ENCODE measurements at regions not wholly inside any gene's neighbourhood (a gene's known extent, or its start where the extent isn't known, plus 50 kb on each side); places are given as distances from the start of the nearest gene placed in this dataset.
"Not testable (repeated sequence)": the region's sequence is repeated elsewhere in the genome, so short reads cannot be mapped to it uniquely, and the experiment has no call there.

- no peak overlapping the region for H3K4me3 ChIP-seq (ENCODE audit: low read depth, low read length)
- no peaks in the 10 kb centered on the region for H3K36me3 ChIP-seq (ENCODE audit: insufficient read depth, low read length)
- H3K4me1 ChIP-seq (ENCODE audit: control insufficient read depth, insufficient read depth, low read length, unreplicated experiment), result no peaks in the 10 kb centered on the region
- H2AFZ ChIP-seq (ENCODE audit: low read length, unreplicated experiment), result no peak overlapping the region
- H3K79me2 ChIP-seq (ENCODE audit: control insufficient read depth, insufficient read depth, low read length, unreplicated experiment), result no peaks in the 10 kb centered on the region
- H3K27ac ChIP-seq (ENCODE audit: low read depth, low read length), result no peak overlapping the region
- H3K27me3 ChIP-seq (ENCODE audit: insufficient read depth, low read length), result no peaks in the 10 kb centered on the region
These were observed 513.4 kb upstream of the SLC35B3 start for GRCh38 chr6:8948733-8949132.

DNA sequence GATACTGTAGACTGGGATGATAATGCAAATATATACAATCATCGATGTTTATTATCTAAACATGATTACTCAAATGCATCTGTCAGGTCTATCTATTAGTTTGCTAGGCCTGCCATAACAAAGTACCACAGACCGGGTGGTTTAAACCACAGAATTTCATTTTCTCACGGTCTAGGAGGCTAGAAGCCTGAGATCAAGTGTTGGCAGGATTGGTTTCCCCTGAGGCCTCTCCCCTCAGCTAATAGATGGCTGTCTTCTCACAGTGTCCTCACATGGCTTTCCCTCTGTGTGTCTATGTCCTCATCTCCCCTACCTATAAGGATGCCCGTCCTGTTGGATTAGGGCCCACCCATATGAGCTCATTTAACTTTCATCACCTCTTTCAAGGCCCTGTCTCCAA lies 512.6 kb upstream of the SLC35B3 start:
- Histone ChIP-seq H3K27me3 (ENCODE audit: insufficient read depth, low read length) (no peaks in the 10 kb centered on the region), H2AFZ (ENCODE audit: low read length, unreplicated experiment) (no peak overlapping the region), H3K27ac (ENCODE audit: low read depth, low read length) (no peak overlapping the region), H3K79me2 (ENCODE audit: control insufficient read depth, insufficient read depth, low read length, unreplicated experiment) (no peaks in the 10 kb centered on the region), H3K4me3 (ENCODE audit: low read depth, low read length) (no peak overlapping the region), H3K36me3 (ENCODE audit: insufficient read depth, low read length) (no peaks in the 10 kb centered on the region), H3K4me1 (ENCODE audit: control insufficient read depth, insufficient read depth, low read length, unreplicated experiment) (no peaks in the 10 kb centered on the region)

GRCh38 chr6:8944548-8944947 lies 509.2 kb upstream of the SLC35B3 start:
- H2AFZ ChIP-seq (ENCODE audit: low read length, unreplicated experiment), result no peak overlapping the region
- H3K27ac ChIP-seq (ENCODE audit: low read depth, low read length), result no peak overlapping the region
- H3K27me3 ChIP-seq (ENCODE audit: insufficient read depth, low read length), result no peaks in the 10 kb centered on the region
- H3K36me3 ChIP-seq (ENCODE audit: insufficient read depth, low read length), result no peaks in the 10 kb centered on the region
- H3K4me3 ChIP-seq (ENCODE audit: low read depth, low read length), result no peak overlapping the region
- no peaks in the 10 kb centered on the region for H3K79me2 ChIP-seq (ENCODE audit: control insufficient read depth, insufficient read depth, low read length, unreplicated experiment)
- H3K4me1 ChIP-seq (ENCODE audit: control insufficient read depth, insufficient read depth, low read length, unreplicated experiment), result no peaks in the 10 kb centered on the region

GRCh38 chr6:8943073-8943472 lies 507.7 kb upstream of the SLC35B3 start:
- H3K4me3 ChIP-seq (ENCODE audit: low read depth, low read length), result no peak overlapping the region
- H3K79me2 ChIP-seq (ENCODE audit: control insufficient read depth, insufficient read depth, low read length, unreplicated experiment), result no peaks in the 10 kb centered on the region
- H3K4me1 ChIP-seq (ENCODE audit: control insufficient read depth, insufficient read depth, low read length, unreplicated experiment), result no peaks in the 10 kb centered on the region
- no peak overlapping the region for H2AFZ ChIP-seq (ENCODE audit: low read length, unreplicated experiment)
- H3K36me3 ChIP-seq (ENCODE audit: insufficient read depth, low read length), result no peaks in the 10 kb centered on the region
- H3K27me3 ChIP-seq (ENCODE audit: insufficient read depth, low read length), result no peaks in the 10 kb centered on the region
- H3K27ac ChIP-seq (ENCODE audit: low read depth, low read length), result no peak overlapping the region

DNA sequence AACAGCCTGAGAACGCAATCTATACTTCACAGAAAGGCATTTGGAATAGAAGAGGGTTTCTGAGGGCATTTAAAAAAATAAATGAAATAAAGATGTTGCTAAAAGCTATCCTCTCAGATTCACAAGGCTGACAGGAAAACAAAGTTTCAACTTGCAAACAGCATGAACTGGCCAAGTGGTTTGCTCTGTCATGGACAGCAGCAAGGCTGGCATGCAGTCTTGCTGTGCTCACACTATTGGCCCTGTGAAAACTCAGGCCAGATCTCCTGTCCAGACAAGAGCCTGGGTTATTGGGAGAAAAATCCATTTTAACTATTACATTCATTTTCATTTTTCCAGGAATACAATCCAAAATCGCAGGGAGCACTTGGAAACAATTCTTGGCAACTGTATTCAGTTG lies 506.2 kb upstream of the SLC35B3 start:
- Histone ChIP-seq H3K36me3 (ENCODE audit: insufficient read depth, low read length) (no peaks in the 10 kb centered on the region), H3K27ac (ENCODE audit: low read depth, low read length) (no peak overlapping the region), H2AFZ (ENCODE audit: low read length, unreplicated experiment) (no peak overlapping the region), H3K4me1 (ENCODE audit: control insufficient read depth, insufficient read depth, low read length, unreplicated experiment) (no peaks in the 10 kb centered on the region), H3K79me2 (ENCODE audit: control insufficient read depth, insufficient read depth, low read length, unreplicated experiment) (no peaks in the 10 kb centered on the region), H3K27me3 (ENCODE audit: insufficient read depth, low read length) (no peaks in the 10 kb centered on the region), H3K4me3 (ENCODE audit: low read depth, low read length) (no peak overlapping the region)

DNA sequence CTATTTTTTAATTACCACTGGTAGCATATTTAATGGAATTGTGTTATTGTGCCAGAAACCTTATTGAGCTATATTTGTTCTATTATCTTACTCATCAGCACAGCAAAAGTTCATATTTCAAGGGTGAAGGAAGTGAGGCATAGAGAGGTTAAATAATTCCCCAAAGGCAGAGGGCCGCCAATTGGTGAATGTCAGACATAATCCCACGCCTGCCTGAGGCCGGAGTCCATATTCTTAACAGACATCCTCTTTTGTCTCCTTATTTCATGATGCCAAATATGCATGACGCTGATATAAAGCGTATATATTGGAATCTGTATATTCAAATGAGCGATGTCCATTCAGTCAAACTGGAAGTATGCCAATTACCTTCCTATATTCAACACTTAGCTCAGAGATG lies 505.0 kb upstream of the SLC35B3 start:
- Histone ChIP-seq H3K79me2 (ENCODE audit: control insufficient read depth, insufficient read depth, low read length, unreplicated experiment) (no peaks in the 10 kb centered on the region), H3K27me3 (ENCODE audit: insufficient read depth, low read length) (no peaks in the 10 kb centered on the region), H2AFZ (ENCODE audit: low read length, unreplicated experiment) (no peak overlapping the region), H3K36me3 (ENCODE audit: insufficient read depth, low read length) (no peaks in the 10 kb centered on the region), H3K4me1 (ENCODE audit: control insufficient read depth, insufficient read depth, low read length, unreplicated experiment) (no peaks in the 10 kb centered on the region), H3K27ac (ENCODE audit: low read depth, low read length) (no peak overlapping the region), H3K4me3 (ENCODE audit: low read depth, low read length) (no peak overlapping the region)

- no peak overlapping the region for H3K4me3 ChIP-seq (ENCODE audit: low read depth, low read length)
- H2AFZ ChIP-seq (ENCODE audit: low read length, unreplicated experiment), result no peak overlapping the region
- no peaks in the 10 kb centered on the region for H3K27me3 ChIP-seq (ENCODE audit: insufficient read depth, low read length)
- no peaks in the 10 kb centered on the region for H3K4me1 ChIP-seq (ENCODE audit: control insufficient read depth, insufficient read depth, low read length, unreplicated experiment)
- no peak overlapping the region for H3K27ac ChIP-seq (ENCODE audit: low read depth, low read length)
- H3K36me3 ChIP-seq (ENCODE audit: insufficient read depth, low read length), result no peaks in the 10 kb centered on the region
- no peaks in the 10 kb centered on the region for H3K79me2 ChIP-seq (ENCODE audit: control insufficient read depth, insufficient read depth, low read length, unreplicated experiment)
These were observed 504.3 kb upstream of the SLC35B3 start for GRCh38 chr6:8939615-8940014.

DNA sequence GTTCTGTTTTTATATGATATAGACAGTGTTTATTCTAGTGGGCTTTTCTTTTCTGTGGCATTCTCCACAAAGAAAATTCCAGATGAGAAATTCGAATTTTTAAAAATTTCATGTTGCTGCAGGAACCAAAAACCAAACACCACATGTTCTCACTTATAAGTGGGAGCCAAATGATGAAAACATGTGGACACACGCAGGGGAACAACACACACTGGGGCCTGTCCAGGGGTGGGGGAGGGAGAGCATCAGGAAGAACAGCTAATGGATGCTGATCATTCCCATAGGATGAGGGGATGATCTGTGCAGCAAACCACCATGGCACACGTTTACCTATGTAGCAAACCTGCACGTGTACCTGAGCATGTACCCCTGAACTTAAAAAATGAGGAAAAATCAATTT lies 499.0 kb upstream of the SLC35B3 start:
- Histone ChIP-seq H3K27ac (ENCODE audit: low read depth, low read length) (no peak overlapping the region), H3K4me3 (ENCODE audit: low read depth, low read length) (no peak overlapping the region), H3K4me1 (ENCODE audit: control insufficient read depth, insufficient read depth, low read length, unreplicated experiment) (no peaks in the 10 kb centered on the region), H3K36me3 (ENCODE audit: insufficient read depth, low read length) (no peaks in the 10 kb centered on the region), H2AFZ (ENCODE audit: low read length, unreplicated experiment) (no peak overlapping the region), H3K79me2 (ENCODE audit: control insufficient read depth, insufficient read depth, low read length, unreplicated experiment) (no peaks in the 10 kb centered on the region), H3K27me3 (ENCODE audit: insufficient read depth, low read length) (no peaks in the 10 kb centered on the region)

DNA sequence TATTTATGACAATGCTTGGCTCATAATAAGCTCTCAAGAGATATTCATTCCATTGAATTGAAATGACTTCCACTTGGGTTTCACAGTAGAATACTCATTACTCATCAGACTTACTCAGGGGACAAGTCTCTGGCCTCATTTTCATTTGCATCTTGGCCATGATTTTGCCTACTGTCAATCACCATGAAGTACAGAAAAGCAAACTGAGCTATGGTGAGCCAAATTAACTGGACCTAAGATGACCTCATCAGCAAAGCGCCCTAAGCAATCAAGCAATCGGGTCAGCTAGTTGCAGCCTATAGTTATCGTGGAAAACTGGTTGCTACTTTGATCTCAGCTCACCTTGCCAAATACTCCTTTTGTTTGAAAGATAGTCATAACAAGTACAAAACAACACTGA lies 494.7 kb upstream of the SLC35B3 start:
- H3K36me3 ChIP-seq (ENCODE audit: insufficient read depth, low read length), result no peaks in the 10 kb centered on the region
- no peaks in the 10 kb centered on the region for H3K4me1 ChIP-seq (ENCODE audit: control insufficient read depth, insufficient read depth, low read length, unreplicated experiment)
- H3K4me3 ChIP-seq (ENCODE audit: low read depth, low read length), result no peak overlapping the region
- H2AFZ ChIP-seq (ENCODE audit: low read length, unreplicated experiment), result no peak overlapping the region
- no peaks in the 10 kb centered on the region for H3K27me3 ChIP-seq (ENCODE audit: insufficient read depth, low read length)
- H3K79me2 ChIP-seq (ENCODE audit: control insufficient read depth, insufficient read depth, low read length, unreplicated experiment), result no peaks in the 10 kb centered on the region
- no peak overlapping the region for H3K27ac ChIP-seq (ENCODE audit: low read depth, low read length)

DNA sequence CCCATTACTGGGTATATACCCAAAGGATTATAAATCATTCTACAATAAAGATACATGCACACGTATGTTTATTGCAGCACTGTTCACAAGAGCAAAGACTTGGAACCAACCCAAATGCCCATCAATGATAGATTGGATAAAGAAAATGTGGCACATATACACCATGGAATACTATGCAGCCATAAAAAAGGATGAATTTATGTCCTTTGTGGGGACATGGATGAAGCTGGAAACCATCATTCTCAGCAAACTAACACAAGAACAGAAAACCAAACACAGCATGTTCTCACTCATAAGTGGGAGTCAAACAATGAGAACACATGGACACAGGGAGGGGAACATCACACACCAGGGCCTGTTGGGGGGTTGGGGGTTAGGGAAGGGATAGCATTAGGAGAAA lies 484.9 kb upstream of the SLC35B3 start:
- H3K36me3 ChIP-seq (ENCODE audit: insufficient read depth, low read length); H3K27ac ChIP-seq (ENCODE audit: low read depth, low read length); H3K79me2 ChIP-seq (ENCODE audit: control insufficient read depth, insufficient read depth, low read length, unreplicated experiment); H2AFZ ChIP-seq (ENCODE audit: low read length, unreplicated experiment); H3K4me1 ChIP-seq (ENCODE audit: control insufficient read depth, insufficient read depth, low read length, unreplicated experiment); H3K27me3 ChIP-seq (ENCODE audit: insufficient read depth, low read length); H3K4me3 ChIP-seq (ENCODE audit: low read depth, low read length): not testable (repeated sequence)

GRCh38 chr6:8918196-8918595 lies 482.9 kb upstream of the SLC35B3 start:
- Histone ChIP-seq H3K27ac (ENCODE audit: low read depth, low read length) (no peak overlapping the region), H3K79me2 (ENCODE audit: control insufficient read depth, insufficient read depth, low read length, unreplicated experiment) (no peaks in the 10 kb centered on the region), H3K4me3 (ENCODE audit: low read depth, low read length) (no peak overlapping the region), H3K27me3 (ENCODE audit: insufficient read depth, low read length) (no peaks in the 10 kb centered on the region), H3K4me1 (ENCODE audit: control insufficient read depth, insufficient read depth, low read length, unreplicated experiment) (no peaks in the 10 kb centered on the region), H3K36me3 (ENCODE audit: insufficient read depth, low read length) (no peaks in the 10 kb centered on the region), H2AFZ (ENCODE audit: low read length, unreplicated experiment) (no peak overlapping the region)

- H3K27ac ChIP-seq (ENCODE audit: low read depth, low read length), result no peak overlapping the region
- H3K36me3 ChIP-seq (ENCODE audit: insufficient read depth, low read length), result no peaks in the 10 kb centered on the region
- H2AFZ ChIP-seq (ENCODE audit: low read length, unreplicated experiment), result no peak overlapping the region
- no peak overlapping the region for H3K4me3 ChIP-seq (ENCODE audit: low read depth, low read length)
- no peaks in the 10 kb centered on the region for H3K4me1 ChIP-seq (ENCODE audit: control insufficient read depth, insufficient read depth, low read length, unreplicated experiment)
- H3K27me3 ChIP-seq (ENCODE audit: insufficient read depth, low read length), result no peaks in the 10 kb centered on the region
- no peaks in the 10 kb centered on the region for H3K79me2 ChIP-seq (ENCODE audit: control insufficient read depth, insufficient read depth, low read length, unreplicated experiment)
These were observed 479.4 kb upstream of the SLC35B3 start for GRCh38 chr6:8914700-8915099.

Data from ACC112 (cell line).